ENCODE measurements at regions not wholly inside any gene's neighbourhood (a gene's known extent, or its start where the extent isn't known, plus 50 kb on each side); places are given as distances from the start of the nearest gene placed in this dataset.

GRCh38 chr1:117689997-117690625 is 84.3 kb downstream of the TENT5C start:
- Histone ChIP-seq H3K27me3 (ENCODE audit: control insufficient read depth, insufficient read depth, low read length) (no peaks in the 10 kb centered on the region), H3K9me3 (ENCODE audit: control insufficient read depth, low read depth, low read length) (no peaks in the 10 kb centered on the region), H3K4me3 (ENCODE audit: low read length) (no peak overlapping the region), H3K36me3 (ENCODE audit: control insufficient read depth, low read depth, low read length) (no peaks in the 10 kb centered on the region), H3K9ac (ENCODE audit: low read length) (no peak overlapping the region), H3K27ac (ENCODE audit: low read length) (no peak overlapping the region), H3K4me1 (ENCODE audit: control insufficient read depth, low read depth, low read length) (no peaks in the 10 kb centered on the region)

- H3K27me3 ChIP-seq (ENCODE audit: control insufficient read depth, insufficient read depth, low read length), result no peaks in the 10 kb centered on the region
- H3K36me3 ChIP-seq (ENCODE audit: control insufficient read depth, low read depth, low read length), result no peaks in the 10 kb centered on the region
- no peaks in the 10 kb centered on the region for H3K9me3 ChIP-seq (ENCODE audit: control insufficient read depth, low read depth, low read length)
- no peaks in the 10 kb centered on the region for H3K4me1 ChIP-seq (ENCODE audit: control insufficient read depth, low read depth, low read length)
- no peak overlapping the region for H3K9ac ChIP-seq (ENCODE audit: low read length)
- no peak overlapping the region for H3K4me3 ChIP-seq (ENCODE audit: low read length)
- H3K27ac ChIP-seq (ENCODE audit: low read length), result no peak overlapping the region
These were observed 86.1 kb downstream of the TENT5C start for GRCh38 chr1:117691942-117692341.

- Histone ChIP-seq H3K4me1 (ENCODE audit: control insufficient read depth, low read depth, low read length) (no peaks in the 10 kb centered on the region), H3K9me3 (ENCODE audit: control insufficient read depth, low read depth, low read length) (no peaks in the 10 kb centered on the region), H3K9ac (ENCODE audit: low read length) (no peak overlapping the region), H3K36me3 (ENCODE audit: control insufficient read depth, low read depth, low read length) (no peaks in the 10 kb centered on the region), H3K27me3 (ENCODE audit: control insufficient read depth, insufficient read depth, low read length) (no peaks in the 10 kb centered on the region), H3K27ac (ENCODE audit: low read length) (no peak overlapping the region), H3K4me3 (ENCODE audit: low read length) (no peak overlapping the region)
These were observed 88.7 kb downstream of the TENT5C start for GRCh38 chr1:117694543-117694942.

- H3K4me3 ChIP-seq (ENCODE audit: low read length), result no peak overlapping the region
- H3K9ac ChIP-seq (ENCODE audit: low read length), result no peak overlapping the region
- H3K27ac ChIP-seq (ENCODE audit: low read length), result no peak overlapping the region
- no peaks in the 10 kb centered on the region for H3K9me3 ChIP-seq (ENCODE audit: control insufficient read depth, low read depth, low read length)
- no peaks in the 10 kb centered on the region for H3K36me3 ChIP-seq (ENCODE audit: control insufficient read depth, low read depth, low read length)
- H3K27me3 ChIP-seq (ENCODE audit: control insufficient read depth, insufficient read depth, low read length), result no peaks in the 10 kb centered on the region
- no peaks in the 10 kb centered on the region for H3K4me1 ChIP-seq (ENCODE audit: control insufficient read depth, low read depth, low read length)
These were observed 90.1 kb downstream of the TENT5C start for GRCh38 chr1:117695796-117696490.

DNA sequence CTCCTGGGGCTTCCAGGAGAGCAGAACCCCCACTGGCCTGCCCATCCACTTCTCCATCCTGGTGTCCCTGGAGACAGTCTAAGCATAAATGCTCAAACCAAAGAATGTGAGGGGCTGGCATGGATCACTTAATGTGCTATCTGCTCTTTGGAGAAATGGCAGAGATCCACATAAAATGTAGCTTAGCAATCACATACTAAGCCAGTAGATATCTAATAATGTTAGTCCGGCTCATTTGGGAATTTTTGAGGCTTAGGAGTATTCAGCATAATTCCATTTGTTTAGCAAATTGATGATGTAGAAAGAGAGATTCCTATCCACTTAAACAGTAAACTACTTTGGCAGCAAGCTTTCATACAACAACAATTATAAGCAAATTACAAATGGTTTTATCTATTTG is 90.7 kb downstream of the TENT5C start:
- Histone ChIP-seq H3K9me3 (ENCODE audit: control insufficient read depth, low read depth, low read length) (no peaks in the 10 kb centered on the region), H3K27ac (ENCODE audit: low read length) (no peak overlapping the region), H3K36me3 (ENCODE audit: control insufficient read depth, low read depth, low read length) (no peaks in the 10 kb centered on the region), H3K4me3 (ENCODE audit: low read length) (no peak overlapping the region), H3K9ac (ENCODE audit: low read length) (no peak overlapping the region), H3K27me3 (ENCODE audit: control insufficient read depth, insufficient read depth, low read length) (no peaks in the 10 kb centered on the region), H3K4me1 (ENCODE audit: control insufficient read depth, low read depth, low read length) (no peaks in the 10 kb centered on the region)

- no peaks in the 10 kb centered on the region for H3K4me1 ChIP-seq (ENCODE audit: control insufficient read depth, low read depth, low read length)
- no peak overlapping the region for H3K4me3 ChIP-seq (ENCODE audit: low read length)
- H3K36me3 ChIP-seq (ENCODE audit: control insufficient read depth, low read depth, low read length), result no peaks in the 10 kb centered on the region
- no peaks in the 10 kb centered on the region for H3K9me3 ChIP-seq (ENCODE audit: control insufficient read depth, low read depth, low read length)
- H3K9ac ChIP-seq (ENCODE audit: low read length), result no peak overlapping the region
- no peaks in the 10 kb centered on the region for H3K27me3 ChIP-seq (ENCODE audit: control insufficient read depth, insufficient read depth, low read length)
- no peak overlapping the region for H3K27ac ChIP-seq (ENCODE audit: low read length)
These were observed 91.5 kb downstream of the TENT5C start for GRCh38 chr1:117697220-117697781.

DNA sequence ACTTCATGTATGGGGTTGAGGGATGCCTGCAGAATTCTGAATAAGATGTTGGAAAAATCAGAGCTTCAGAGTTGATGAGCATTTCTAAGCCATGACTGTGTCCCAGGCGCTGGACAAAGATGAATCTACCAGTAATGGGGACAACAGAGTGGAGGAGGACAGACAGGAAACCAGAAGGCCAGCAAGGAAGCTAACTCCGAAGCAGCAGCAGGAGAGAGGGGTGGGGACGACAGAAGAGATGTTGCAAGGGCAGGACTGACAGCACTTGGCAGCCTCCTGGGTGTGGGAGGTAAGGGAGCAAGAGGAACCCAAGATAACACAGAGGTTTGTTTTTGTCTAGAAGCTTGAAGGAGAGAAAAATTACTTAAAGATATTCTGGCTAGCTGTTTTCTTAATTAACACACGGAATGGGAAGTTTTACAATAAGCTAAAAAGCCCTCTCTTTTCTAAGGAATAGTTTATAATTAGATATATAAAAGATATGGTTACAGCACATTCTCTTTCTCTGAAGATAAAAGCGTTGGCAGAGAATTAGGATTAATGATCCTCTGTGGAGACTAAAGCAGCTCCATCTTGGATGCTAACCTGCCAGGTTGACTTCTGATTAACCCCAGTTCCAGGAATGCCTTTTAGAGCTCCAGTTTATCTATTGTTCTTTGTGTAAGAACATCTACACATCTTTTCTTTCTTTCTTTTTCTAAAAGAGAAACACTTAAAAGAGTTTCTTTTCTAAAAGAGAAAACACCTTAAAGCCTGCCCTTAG is 92.7 kb downstream of the TENT5C start:
- no peak overlapping the region for H3K4me3 ChIP-seq (ENCODE audit: low read length)
- no peaks in the 10 kb centered on the region for H3K36me3 ChIP-seq (ENCODE audit: control insufficient read depth, low read depth, low read length)
- H3K27me3 ChIP-seq (ENCODE audit: control insufficient read depth, insufficient read depth, low read length), result no peaks in the 10 kb centered on the region
- H3K4me1 ChIP-seq (ENCODE audit: control insufficient read depth, low read depth, low read length), result no peaks in the 10 kb centered on the region
- no peaks in the 10 kb centered on the region for H3K9me3 ChIP-seq (ENCODE audit: control insufficient read depth, low read depth, low read length)
- no peak overlapping the region for H3K27ac ChIP-seq (ENCODE audit: low read length)
- H3K9ac ChIP-seq (ENCODE audit: low read length), result no peak overlapping the region

DNA sequence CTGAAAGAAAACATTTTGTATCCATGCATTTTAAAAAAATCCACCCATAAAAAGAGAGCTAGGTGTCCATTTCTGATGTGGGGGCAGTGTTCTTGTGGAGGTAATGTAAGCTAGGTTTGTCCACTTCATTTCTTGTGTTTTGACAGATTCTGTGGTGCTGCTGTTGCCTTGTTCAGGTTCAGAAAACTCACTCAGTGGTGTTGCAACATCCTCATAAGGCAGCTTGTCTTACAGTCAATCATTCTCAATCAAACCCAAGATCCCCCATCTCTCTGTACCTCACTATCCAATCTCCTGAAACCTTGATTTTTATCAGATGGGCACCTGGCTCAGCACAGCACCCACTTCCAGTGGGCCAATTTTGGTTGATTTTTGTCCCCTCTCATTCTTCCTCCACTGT is 94.1 kb downstream of the TENT5C start:
- no peaks in the 10 kb centered on the region for H3K27me3 ChIP-seq (ENCODE audit: control insufficient read depth, insufficient read depth, low read length)
- H3K36me3 ChIP-seq (ENCODE audit: control insufficient read depth, low read depth, low read length), result no peaks in the 10 kb centered on the region
- no peaks in the 10 kb centered on the region for H3K4me1 ChIP-seq (ENCODE audit: control insufficient read depth, low read depth, low read length)
- no peaks in the 10 kb centered on the region for H3K9me3 ChIP-seq (ENCODE audit: control insufficient read depth, low read depth, low read length)
- H3K27ac ChIP-seq (ENCODE audit: low read length), result no peak overlapping the region
- H3K4me3 ChIP-seq (ENCODE audit: low read length), result no peak overlapping the region
- no peak overlapping the region for H3K9ac ChIP-seq (ENCODE audit: low read length)

DNA sequence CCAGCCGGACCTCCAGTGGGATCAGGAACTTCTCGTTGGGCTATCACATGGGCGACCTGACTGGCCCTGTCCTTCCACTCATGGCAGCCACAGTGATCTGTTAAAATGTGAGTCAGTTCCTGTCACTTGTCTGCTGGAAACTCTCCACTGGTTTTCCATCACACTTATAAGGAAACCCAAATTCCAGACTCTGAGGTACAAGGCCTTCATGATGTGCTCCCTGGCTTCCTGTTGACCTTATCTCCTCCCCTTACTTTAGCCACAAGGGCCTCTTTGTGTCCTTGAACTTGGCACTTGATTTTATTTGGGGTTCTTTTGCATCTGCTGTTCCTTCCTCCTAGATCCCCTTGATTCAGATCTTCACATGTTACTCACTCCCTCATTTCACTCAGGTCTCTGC is 96.8 kb downstream of the TENT5C start:
- no peak overlapping the region for H3K27ac ChIP-seq (ENCODE audit: low read length)
- peaks cover 2% of the 10 kb centered on the region for H3K4me1 ChIP-seq (ENCODE audit: control insufficient read depth, low read depth, low read length)
- H3K9ac ChIP-seq (ENCODE audit: low read length), result no peak overlapping the region
- H3K4me3 ChIP-seq (ENCODE audit: low read length), result no peak overlapping the region
- peaks cover 1% of the 10 kb centered on the region for H3K27me3 ChIP-seq (ENCODE audit: control insufficient read depth, insufficient read depth, low read length)
- no peaks in the 10 kb centered on the region for H3K36me3 ChIP-seq (ENCODE audit: control insufficient read depth, low read depth, low read length)
- no peaks in the 10 kb centered on the region for H3K9me3 ChIP-seq (ENCODE audit: control insufficient read depth, low read depth, low read length)

- no peak overlapping the region for H3K4me3 ChIP-seq (ENCODE audit: low read length)
- peaks cover 5% of the 10 kb centered on the region for H3K27me3 ChIP-seq (ENCODE audit: control insufficient read depth, insufficient read depth, low read length)
- H3K4me1 ChIP-seq (ENCODE audit: control insufficient read depth, low read depth, low read length), result peaks cover 17% of the 10 kb centered on the region
- H3K9me3 ChIP-seq (ENCODE audit: control insufficient read depth, low read depth, low read length), result no peaks in the 10 kb centered on the region
- no peaks in the 10 kb centered on the region for H3K36me3 ChIP-seq (ENCODE audit: control insufficient read depth, low read depth, low read length)
- no peak overlapping the region for H3K9ac ChIP-seq (ENCODE audit: low read length)
- no peak overlapping the region for H3K27ac ChIP-seq (ENCODE audit: low read length)
These were observed 101.5 kb downstream of the TENT5C start for GRCh38 chr1:117707371-117707770.

DNA sequence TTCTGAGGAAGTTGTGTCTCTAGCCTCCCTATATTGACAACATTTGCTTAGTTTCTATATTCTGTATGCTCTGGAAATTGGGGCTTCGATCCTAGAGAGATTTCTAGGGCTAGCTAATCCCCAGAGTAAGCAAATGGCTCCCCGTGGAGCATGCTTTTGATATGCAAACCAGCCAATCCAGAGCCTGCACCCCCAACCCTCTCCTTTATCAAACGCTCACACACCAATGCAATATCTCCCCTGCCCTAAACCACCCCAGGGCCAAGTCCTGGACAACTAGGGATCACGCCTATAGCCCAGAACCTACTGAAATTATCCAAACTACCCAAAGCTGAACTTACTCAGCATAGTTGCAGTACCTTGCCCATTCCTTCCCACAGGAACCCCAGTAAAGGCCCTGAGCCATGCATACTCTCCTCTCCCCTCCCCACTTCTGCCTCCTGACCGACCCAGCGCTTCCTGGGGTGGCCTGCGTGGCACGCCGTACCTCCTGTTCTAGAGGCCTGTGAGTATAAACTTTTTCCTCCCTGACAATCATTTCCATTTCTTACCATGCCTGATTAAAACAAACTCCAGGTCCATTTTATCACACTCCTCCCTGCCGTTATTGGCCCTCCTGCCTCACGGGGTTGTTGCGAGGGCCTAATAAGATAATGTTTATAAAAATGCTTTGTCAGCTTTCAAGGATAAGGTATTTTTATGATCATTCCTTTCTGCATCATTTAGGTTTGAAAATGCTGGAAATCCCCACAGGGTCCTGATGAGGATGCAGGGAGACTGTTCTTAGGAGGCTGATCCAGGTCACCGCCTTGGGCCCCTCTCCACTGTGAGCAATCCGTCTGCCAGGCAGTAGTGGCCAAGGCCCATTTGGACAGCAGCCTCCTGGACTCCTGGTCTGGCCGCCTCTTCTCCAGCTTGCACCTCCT is 102.7 kb downstream of the TENT5C start:
- H3K36me3 ChIP-seq (ENCODE audit: control insufficient read depth, low read depth, low read length), result no peaks in the 10 kb centered on the region
- no peak overlapping the region for H3K27ac ChIP-seq (ENCODE audit: low read length)
- H3K9me3 ChIP-seq (ENCODE audit: control insufficient read depth, low read depth, low read length), result no peaks in the 10 kb centered on the region
- H3K27me3 ChIP-seq (ENCODE audit: control insufficient read depth, insufficient read depth, low read length), result peaks cover 5% of the 10 kb centered on the region
- H3K4me3 ChIP-seq (ENCODE audit: low read length), result peak overlapping the region; percentile 28
- no peak overlapping the region for H3K9ac ChIP-seq (ENCODE audit: low read length)
- H3K4me1 ChIP-seq (ENCODE audit: control insufficient read depth, low read depth, low read length), result peaks cover 17% of the 10 kb centered on the region

Measured in iPS-18a (cell line).